HPDE6-E6E7 (cell line): ENCODE measurements at regions not wholly inside any gene's neighbourhood (a gene's known extent, or its start where the extent isn't known, plus 50 kb on each side); places are given as distances from the start of the nearest gene placed in this dataset.

ENCODE experiments used
- DNase-seq: peaks from one replicate; pipeline ENCODE4 v3.0.0; 2011; ENCODE audit warnings: missing footprints; ENCODE audit errors: extremely low spot score

DNA sequence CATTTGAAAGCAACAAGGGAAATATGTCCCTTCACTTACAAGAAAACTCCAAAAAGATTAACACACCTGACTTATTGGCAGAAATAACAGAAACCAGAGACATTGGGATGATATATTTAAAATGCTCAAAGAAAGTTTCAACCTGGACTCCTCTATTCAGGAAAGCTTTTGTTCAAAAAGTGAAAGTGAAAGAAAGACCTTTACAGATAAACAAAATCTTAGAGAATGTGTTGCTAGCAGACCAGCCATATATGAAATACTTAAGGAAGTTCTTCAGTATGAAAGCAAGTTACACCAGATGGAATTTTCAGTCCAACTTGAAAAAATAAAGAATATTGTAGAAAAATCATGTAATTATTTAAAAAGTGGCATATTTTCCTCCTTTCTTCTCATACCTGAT lies 1075.1 kb downstream of the NR2F1-AS1 start:
- no peak for DNase-seq

GRCh38 chr5:92505145-92505544 lies 1075.9 kb downstream of the NR2F1-AS1 start:
- no peak for DNase-seq

- DNase-seq, result no peak
Measured at GRCh38 chr5:92504346-92504745, 1076.7 kb downstream of the NR2F1-AS1 start.

GRCh38 chr5:92500752-92501151 lies 1080.3 kb downstream of the NR2F1-AS1 start:
- no peak for DNase-seq

GRCh38 chr5:92496545-92496944 lies 1084.5 kb downstream of the NR2F1-AS1 start:
- DNase-seq, result no peak

- no peak for DNase-seq
Measured at GRCh38 chr5:92494508-92494907, 1086.5 kb downstream of the NR2F1-AS1 start.

- no peak for DNase-seq
Measured at GRCh38 chr5:92492908-92493307, 1088.1 kb downstream of the NR2F1-AS1 start.

- no peak for DNase-seq
Measured at GRCh38 chr5:92484484-92484883, 1096.5 kb downstream of the NR2F1-AS1 start.

- no peak for DNase-seq
Measured at GRCh38 chr5:92472981-92473566, 1090.0 kb upstream of the ARRDC3 start.

DNA sequence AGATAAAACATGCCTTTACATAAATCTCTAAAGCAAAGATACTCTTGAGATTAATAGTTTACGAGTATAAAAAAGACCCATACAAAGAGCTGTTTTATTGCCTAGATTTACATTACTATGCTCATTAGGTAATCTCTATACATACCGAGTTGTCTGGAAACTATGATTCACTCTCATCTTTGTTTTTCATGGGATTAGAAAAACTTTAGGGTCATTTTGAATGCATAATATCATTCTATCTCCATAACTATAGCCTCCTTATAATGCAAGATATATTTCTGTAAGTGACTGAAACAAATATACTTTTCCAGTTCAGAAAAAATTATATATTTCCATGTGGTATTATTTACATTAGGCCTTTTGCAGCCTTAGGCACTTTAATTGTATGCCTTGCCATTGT lies 1088.7 kb upstream of the ARRDC3 start:
- no peak for DNase-seq

GRCh38 chr5:92470770-92471169 lies 1087.7 kb upstream of the ARRDC3 start:
- no peak for DNase-seq

- DNase-seq, result no peak
Measured at GRCh38 chr5:92468295-92468694, 1085.2 kb upstream of the ARRDC3 start.

DNA sequence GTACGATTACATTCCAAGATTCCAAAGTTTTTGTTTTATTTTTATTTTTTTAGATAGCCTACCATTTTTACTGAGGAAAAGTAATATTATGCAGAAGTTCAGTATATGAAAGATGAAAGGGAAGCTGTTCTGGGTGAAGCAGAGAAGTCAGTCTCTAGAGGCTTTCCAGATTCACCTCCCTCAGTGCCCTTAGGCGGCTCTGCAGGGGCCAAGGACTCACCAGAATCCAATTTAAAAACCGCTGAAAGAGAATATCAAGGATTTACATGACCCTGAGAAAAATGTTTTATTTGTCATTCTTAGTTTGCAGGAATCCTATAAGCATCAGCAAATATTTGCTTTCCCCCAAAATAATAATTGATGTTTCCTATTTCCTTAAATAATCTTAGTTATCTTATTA lies 1084.6 kb upstream of the ARRDC3 start:
- DNase-seq, result no peak

DNA sequence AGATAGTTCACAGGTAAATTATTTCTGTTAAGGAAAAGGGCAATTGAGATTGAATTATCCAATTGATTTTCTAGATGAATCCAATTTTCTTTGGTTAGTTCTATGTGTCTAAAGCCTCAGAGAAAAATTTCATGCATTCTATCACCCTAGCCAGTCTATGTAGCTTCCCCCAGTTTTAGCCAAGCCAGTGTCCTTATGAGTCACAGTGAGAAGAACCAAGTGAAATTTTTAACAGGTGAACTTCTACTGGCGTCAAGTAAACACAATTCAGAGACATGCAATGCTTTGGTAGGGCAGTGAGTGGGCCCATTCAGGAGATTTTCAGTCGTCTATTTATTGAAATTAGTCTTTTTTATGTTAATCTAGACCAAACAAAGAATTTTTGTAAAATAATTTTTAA lies 1077.4 kb upstream of the ARRDC3 start:
- no peak for DNase-seq

DNA sequence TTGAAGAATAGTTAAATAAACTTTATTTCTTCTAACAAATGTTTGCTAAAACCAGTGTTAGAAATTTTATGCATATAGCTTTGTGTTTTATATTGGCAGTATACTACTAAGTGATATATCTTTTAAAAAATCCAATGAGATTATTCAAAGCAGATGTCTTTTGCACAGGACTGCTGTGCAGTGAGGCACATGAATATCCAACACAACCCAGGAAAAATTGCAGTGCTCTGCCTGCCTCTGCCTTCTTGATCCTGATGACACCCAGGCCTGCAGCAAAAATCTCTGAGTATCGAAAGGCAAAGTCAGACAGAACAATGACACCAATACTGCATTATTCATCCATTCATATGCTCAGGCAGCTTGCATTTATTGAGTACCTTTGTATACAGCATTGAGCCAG lies 1076.5 kb upstream of the ARRDC3 start:
- no peak for DNase-seq

- no peak for DNase-seq
Measured at GRCh38 chr5:92455011-92455410, 1071.9 kb upstream of the ARRDC3 start.

DNA sequence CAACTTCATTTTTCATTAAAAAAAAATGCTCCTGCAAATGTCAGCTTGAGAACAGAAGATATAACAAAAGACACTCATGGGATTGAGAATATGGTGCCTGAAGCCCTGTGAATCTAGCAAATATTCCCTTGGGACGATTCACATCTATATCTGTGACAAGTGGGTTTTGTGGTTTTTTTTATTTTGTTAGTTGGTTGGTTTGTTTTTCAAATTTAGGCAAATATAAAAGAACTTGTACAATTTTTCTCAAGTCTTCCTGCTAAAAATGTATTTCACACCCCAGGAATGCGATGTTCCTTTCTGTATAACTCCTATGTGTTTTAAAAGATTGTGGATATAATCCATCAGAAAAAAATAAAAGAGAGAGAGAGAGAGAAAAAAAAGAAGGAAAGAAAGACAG lies 1061.8 kb upstream of the ARRDC3 start:
- no peak for DNase-seq

DNA sequence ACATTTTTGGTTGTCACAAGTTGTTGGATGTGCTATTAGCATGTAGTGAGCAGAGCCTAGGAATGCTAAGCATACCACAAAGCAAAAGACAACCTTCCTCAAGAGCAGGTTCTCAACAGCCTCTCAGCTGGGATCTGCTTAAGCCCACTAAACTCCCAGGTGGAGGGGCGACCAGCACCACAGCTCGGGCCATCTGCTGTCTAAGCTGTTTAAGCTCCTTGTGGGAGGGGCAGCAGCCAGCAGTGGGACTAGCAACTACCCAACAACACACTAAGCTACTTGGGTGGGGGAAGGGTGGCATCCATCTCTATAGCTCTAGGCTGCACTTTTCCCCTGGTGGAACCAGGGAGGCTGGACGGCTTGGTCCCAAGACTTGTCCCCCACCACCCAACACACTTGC lies 1052.7 kb upstream of the ARRDC3 start:
- DNase-seq, result no peak

DNA sequence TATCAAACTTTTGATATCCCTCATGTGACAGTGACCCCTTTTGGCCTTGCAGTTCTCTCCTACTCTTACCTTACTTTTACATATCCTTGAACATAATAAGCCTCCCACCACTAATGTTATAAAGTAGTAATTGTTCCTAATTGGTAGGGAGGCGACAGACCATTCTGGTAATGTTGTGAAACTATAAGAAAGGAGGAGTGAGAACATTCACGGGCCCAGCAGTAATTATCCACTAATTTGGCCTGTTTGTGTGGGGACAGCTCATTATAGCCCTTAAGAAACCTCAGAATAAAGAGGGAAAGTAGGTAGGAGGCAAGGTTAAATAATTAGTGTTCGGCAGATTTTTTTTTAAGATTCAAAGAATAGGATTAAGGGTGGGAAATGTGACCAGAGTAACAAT lies 1046.5 kb upstream of the ARRDC3 start:
- no peak for DNase-seq

- no peak for DNase-seq
Measured at GRCh38 chr5:92428415-92428814, 1045.3 kb upstream of the ARRDC3 start.

- no peak for DNase-seq
Measured at GRCh38 chr5:92424785-92425426, 1041.8 kb upstream of the ARRDC3 start.

- no peak for DNase-seq
Measured at GRCh38 chr5:92421942-92422341, 1038.8 kb upstream of the ARRDC3 start.

DNA sequence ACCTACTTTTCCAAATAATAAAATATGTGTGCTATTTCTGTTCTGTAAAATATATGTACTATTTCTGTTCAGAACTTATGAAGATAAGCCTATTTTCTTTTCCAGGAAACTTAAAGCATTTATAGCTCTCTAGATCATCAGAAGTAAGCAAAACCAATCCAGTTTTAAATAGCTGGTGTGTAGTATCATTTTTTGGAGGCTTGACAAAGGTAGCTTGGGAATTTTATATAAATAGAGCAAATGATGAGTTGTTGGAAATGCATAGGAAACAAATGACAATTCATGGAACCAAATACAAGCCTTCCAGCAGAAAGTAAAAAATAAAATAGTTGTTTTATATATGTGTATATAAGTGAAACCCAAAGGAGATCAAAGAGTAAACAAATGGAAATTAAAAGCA lies 1038.1 kb upstream of the ARRDC3 start:
- no peak for DNase-seq

- DNase-seq, result no peak
Measured at GRCh38 chr5:92419261-92419660, 1036.1 kb upstream of the ARRDC3 start.
